Cerebellar nuclear complex (tissue), 1 donor: ENCODE measurements at regions not wholly inside any gene's neighbourhood (a gene's known extent, or its start where the extent isn't known, plus 50 kb on each side); places are given as distances from the start of the nearest gene placed in this dataset.

ENCODE experiments used
- DNase-seq, 2 experiments: peaks; one replicate each; lab custom pipeline; 2025; lab: John Stamatoyannopoulos, UW

GRCh38 chr5:6868575-6869215 lies 155.5 kb downstream of the TENT4A start:
- DNase-seq = no peak

GRCh38 chr5:6869677-6870076 lies 156.4 kb downstream of the TENT4A start:
- DNase-seq = no peak

- no peak for DNase-seq
Observed at GRCh38 chr5:6872441-6873160, 159.4 kb downstream of the TENT4A start.

- no peak for DNase-seq
Observed at GRCh38 chr5:6873359-6873758, 160.1 kb downstream of the TENT4A start.

GRCh38 chr5:6875376-6875775 lies 162.1 kb downstream of the TENT4A start:
- DNase-seq = no peak

GRCh38 chr5:6877986-6878828 lies 165.0 kb downstream of the TENT4A start:
- no peak for DNase-seq

GRCh38 chr5:6885581-6885980 lies 172.3 kb downstream of the TENT4A start:
- DNase-seq = no peak

GRCh38 chr5:6886866-6887265 lies 173.6 kb downstream of the TENT4A start:
- no peak for DNase-seq

GRCh38 chr5:6889030-6889429 lies 175.8 kb downstream of the TENT4A start:
- DNase-seq = no peak

GRCh38 chr5:6899221-6899620 lies 186.0 kb downstream of the TENT4A start:
- no peak for DNase-seq

GRCh38 chr5:6900247-6901227 lies 187.3 kb downstream of the TENT4A start:
- no peak for DNase-seq

GRCh38 chr5:6902094-6902493 lies 188.9 kb downstream of the TENT4A start:
- DNase-seq = no peak

GRCh38 chr5:6902597-6902996 lies 189.4 kb downstream of the TENT4A start:
- no peak for DNase-seq

- DNase-seq = no peak
Observed at GRCh38 chr5:6903934-6904333, 190.7 kb downstream of the TENT4A start.

- no peak for DNase-seq
Observed at GRCh38 chr5:6904860-6905259, 191.6 kb downstream of the TENT4A start.

- no peak for DNase-seq
Observed at GRCh38 chr5:6905423-6905822, 192.2 kb downstream of the TENT4A start.

- DNase-seq = no peak
Observed at GRCh38 chr5:6905883-6906282, 192.7 kb downstream of the TENT4A start.

GRCh38 chr5:6907320-6907918 lies 194.2 kb downstream of the TENT4A start:
- DNase-seq = no peak

- DNase-seq = no peak
Observed at GRCh38 chr5:6909901-6910300, 196.7 kb downstream of the TENT4A start.

- DNase-seq = no peak
Observed at GRCh38 chr5:6910950-6911349, 197.7 kb downstream of the TENT4A start.

- no peak for DNase-seq
Observed at GRCh38 chr5:6914347-6914746, 201.1 kb downstream of the TENT4A start.
